B cell (primary cell): ENCODE measurements at regions not wholly inside any gene's neighbourhood (a gene's known extent, or its start where the extent isn't known, plus 50 kb on each side); places are given as distances from the start of the nearest gene placed in this dataset.

Experiments used
- ATAC-seq: fragments of 200-7000 bp; cut with Tn5 transposase; one replicate; pipeline ENCODE4 v1.10.0; 2021; ENCODE audit warnings: low read depth, mild to moderate bottlenecking, moderate number of reproducible peaks, moderate library complexity
- CTCF ChIA-PET: fragments of 350-600 bp; sonication (Branson Sonifier 250); formaldehyde crosslinking; loops from one replicate; lab custom pipeline; 2021; ENCODE audit warnings: antibody characterized with exemption, inconsistent platforms; lab: Charles Lee
- POLR2A ChIA-PET: fragments of 350-600 bp; sonication (Branson Sonifier 250); formaldehyde crosslinking; loops from one replicate; lab custom pipeline; 2021; ENCODE audit warnings: antibody characterized with exemption; lab: Charles Lee
- DNase-seq: peaks from one replicate; pipeline ENCODE4 v3.0.0; 2013
- H2AFZ ChIP-seq: 2 replicates; pipeline ENCODE4 v1.6.1; 2012; ENCODE audit warnings: mild to moderate bottlenecking, low read depth, low read length; ENCODE audit not compliant: insufficient read depth, poor library complexity, severe bottlenecking
- H3K27ac ChIP-seq, 2 donors: 1 replicate in 1 of 2; 2 replicates in 1 of 2; pipeline ENCODE4 v1.5.1; 2012 to 2013; ENCODE audit warnings: low read length in 2 of 2, mild to moderate bottlenecking in 2 of 2, moderate library complexity in 1 of 2
- H3K27me3 ChIP-seq, 4 experiments: fragments of 200-600 bp in 1 of 4; sonication (generic) in 1 of 4; replicated peaks in 1 of 4; 1 replicate in 2 of 4; 2 replicates in 2 of 4; pipeline versions ENCODE4 v1.6.1 to v1.7.0; 2013 to 2016; ENCODE audit warnings: low read length in 3 of 4, mild to moderate bottlenecking in 2 of 4, mixed read lengths in 1 of 4, moderate library complexity in 1 of 4; ENCODE audit not compliant: insufficient read depth in 4 of 4, control insufficient read depth in 3 of 4; ENCODE audit errors: control extremely low read depth in 1 of 4
- H3K36me3 ChIP-seq, 2 experiments: replicated peaks in 1 of 2; 1 replicate in 1 of 2; 2 replicates in 1 of 2; pipeline versions ENCODE4 v1.6.1 to v1.7.1; 2013; ENCODE audit warnings: low read length in 1 of 2; ENCODE audit not compliant: insufficient read depth in 2 of 2, control insufficient read depth in 1 of 2; ENCODE audit errors: control extremely low read depth in 1 of 2, extremely low read depth in 1 of 2
- H3K4me1 ChIP-seq, 2 donors: fragments of 200-600 bp in 1 of 2; sonication (generic) in 1 of 2; 1 replicate in 1 of 2; 2 replicates in 1 of 2; pipeline versions ENCODE4 v1.5.1 to v1.6.1; 2013 to 2017; ENCODE audit warnings: low read length in 2 of 2; ENCODE audit not compliant: control insufficient read depth in 2 of 2, insufficient read depth in 2 of 2
- H3K4me2 ChIP-seq: replicated peaks from 2 replicates; pipeline ENCODE3; 2012; ENCODE audit warnings: mild to moderate bottlenecking, low read depth, low read length; ENCODE audit not compliant: poor library complexity, severe bottlenecking
- H3K4me3 ChIP-seq, 5 experiments: fragments of 200-600 bp in 1 of 5; sonication (generic) in 1 of 5; 1 replicate in 3 of 5; 2 replicates in 2 of 5; pipeline versions ENCODE4 v1.5.1 to v1.7.0; 2011 to 2016; ENCODE audit warnings: low read length in 4 of 5, mild to moderate bottlenecking in 4 of 5, low read depth in 2 of 5, control low read depth in 1 of 5, moderate library complexity in 1 of 5; ENCODE audit not compliant: insufficient read depth in 1 of 5; ENCODE audit errors: control extremely low read depth in 1 of 5, extremely low read depth in 1 of 5
- H3K79me2 ChIP-seq: fragments of 200-600 bp; sonication (generic); one replicate; pipeline ENCODE4 v1.6.0; 2016; ENCODE audit warnings: low read length; ENCODE audit not compliant: control insufficient read depth, insufficient read depth
- H3K9ac ChIP-seq: fragments of 200-600 bp; sonication (generic); 2 replicates; pipeline ENCODE4 v1.6.1; 2017; ENCODE audit warnings: mild to moderate bottlenecking, low read length, moderate library complexity
- H3K9me3 ChIP-seq, 3 donors: one replicate each; pipeline versions ENCODE4 v1.6.1 to v1.7.1; 2013; ENCODE audit warnings: low read length in 2 of 3; ENCODE audit not compliant: control insufficient read depth in 2 of 3, insufficient read depth in 1 of 3; ENCODE audit errors: control extremely low read depth in 1 of 3
- H4K20me1 ChIP-seq: 2 replicates; pipeline ENCODE4 v1.6.0; 2012; ENCODE audit warnings: mild to moderate bottlenecking, low read length; ENCODE audit not compliant: insufficient read depth, control insufficient read depth, poor library complexity, severe bottlenecking
- H3K27ac Mint-ChIP-seq: one replicate; pipeline ENCODE4 v1.8.0; 2021; ENCODE audit warnings: mixed read lengths
- H3K27me3 Mint-ChIP-seq: one replicate; pipeline ENCODE4 v1.8.0; 2021; ENCODE audit warnings: mixed read lengths
- H3K4me1 Mint-ChIP-seq: one replicate; pipeline ENCODE4 v1.8.0; 2021; ENCODE audit warnings: mixed read lengths
- H3K4me3 Mint-ChIP-seq: one replicate; pipeline ENCODE4 v1.8.0; 2021; ENCODE audit warnings: mixed read lengths
- H3K9me3 Mint-ChIP-seq: one replicate; pipeline ENCODE4 v1.8.0; 2022; ENCODE audit warnings: mixed read lengths; ENCODE audit not compliant: insufficient read depth
- CTCF ChIP-seq: fragments of 200-600 bp; IDR thresholded peaks from one replicate; pipeline ENCODE4 v1.8.0; 2022; ENCODE audit warnings: antibody characterized with exemption, mild to moderate bottlenecking
- EZH2 ChIP-seq: IDR thresholded peaks from 2 replicates; pipeline ENCODE4 v1.6.1; 2012; ENCODE audit warnings: borderline replicate concordance, low read depth, mild to moderate bottlenecking, moderate library complexity, low read length; ENCODE audit not compliant: insufficient read depth, poor library complexity, severe bottlenecking
- WGBS: methylation state at CpG from one replicate; pipeline ENCODE4 v1.1.5; 2013; ENCODE audit warnings: missing lambda C conversion rate; ENCODE audit not compliant: insufficient coverage; 5-methylcytosine and 5-hydroxymethylcytosine counted together
- intact Hi-C: fragments of 100-400 bp; cut with micrococcal nuclease; formaldehyde crosslinking; loops from one replicate; pipeline ENCODE4 v1.10.0; 2022

- no peak for DNase-seq
- Histone ChIP-seq H4K20me1 (no peaks in the 10 kb centered on the region), H3K9ac (no peak overlapping the region), H3K36me3 (no peaks in the 10 kb centered on the region), H3K9me3 (no peaks in the 10 kb centered on the region), H3K4me1 (no peaks in the 10 kb centered on the region), H3K27ac (no peak overlapping the region), H3K79me2 (no peaks in the 10 kb centered on the region), H3K4me2 (no peak overlapping the region), H2AFZ (no peak overlapping the region), H3K27me3 (no peaks in the 10 kb centered on the region), H3K4me3 (no peak overlapping the region)
- WGBS: 88% methylated on average over 2 of the region's 3 CpGs
- no peak for ATAC-seq
- peaks cover 17% of the 10 kb centered on the region for H3K9me3 Mint-ChIP-seq
- TF ChIP-seq EZH2 (no peak), CTCF (no peak)
- no peak overlapping the region for H3K4me3 Mint-ChIP-seq
- ChIA-PET POLR2A (no interaction called here), CTCF (no interaction called here)
- H3K27ac Mint-ChIP-seq: no peak overlapping the region
- no peaks in the 10 kb centered on the region for H3K27me3 Mint-ChIP-seq
- intact Hi-C loops: no loop called here
- H3K4me1 Mint-ChIP-seq: no peaks in the 10 kb centered on the region
These were observed 367.8 kb downstream of the HINT1 start for GRCh38 chr5:130797303-130797702.

GRCh38 chr5:130796902-130797301 is 368.2 kb downstream of the HINT1 start:
- H3K27ac Mint-ChIP-seq: no peak overlapping the region
- Histone ChIP-seq H3K4me2 (no peak overlapping the region), H3K9me3 (no peaks in the 10 kb centered on the region), H3K27me3 (no peaks in the 10 kb centered on the region), H4K20me1 (no peaks in the 10 kb centered on the region), H2AFZ (no peak overlapping the region), H3K4me3 (no peak overlapping the region), H3K4me1 (no peaks in the 10 kb centered on the region), H3K79me2 (no peaks in the 10 kb centered on the region), H3K36me3 (no peaks in the 10 kb centered on the region), H3K9ac (no peak overlapping the region), H3K27ac (no peak overlapping the region)
- CTCF ChIA-PET: no interaction called here
- no peaks in the 10 kb centered on the region for H3K4me1 Mint-ChIP-seq
- TF ChIP-seq EZH2 (no peak), CTCF (no peak)
- POLR2A ChIA-PET: no interaction called here
- WGBS: no CpG with 5 or more reads among the region's 2 CpGs
- ATAC-seq: no peak
- no peaks in the 10 kb centered on the region for H3K27me3 Mint-ChIP-seq
- DNase-seq: no peak
- H3K4me3 Mint-ChIP-seq: no peak overlapping the region
- H3K9me3 Mint-ChIP-seq: peaks cover 15% of the 10 kb centered on the region
- intact Hi-C loops: no loop called here
